Islet of Langerhans (tissue), 1 donor: ENCODE measurements at regions not wholly inside any gene's neighbourhood (a gene's known extent, or its start where the extent isn't known, plus 50 kb on each side); places are given as distances from the start of the nearest gene placed in this dataset.

Experiments used
- FAIRE-seq: peaks from one replicate; lab custom pipeline; 2011; peaks lifted over from hg19 to GRCh38; lab: Jason Lieb, UNC

DNA sequence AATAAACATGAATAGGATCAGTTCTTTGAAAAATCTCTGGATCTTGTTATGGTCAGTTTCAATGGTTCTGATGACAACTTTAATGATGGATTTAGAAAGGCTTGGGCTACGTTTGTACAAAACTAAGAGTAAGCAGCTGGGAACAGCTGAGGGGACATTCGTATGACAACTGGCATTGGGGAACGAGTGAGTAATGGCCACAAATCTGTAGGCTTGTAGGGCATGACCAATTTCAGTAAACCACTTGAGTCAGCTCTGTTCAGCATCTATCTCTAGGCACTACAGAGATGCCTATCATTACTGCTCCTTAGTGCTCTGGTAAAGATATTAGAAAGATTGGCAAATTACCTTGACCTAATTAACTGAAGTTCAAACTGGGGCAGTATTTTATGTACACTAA lies 1375.6 kb downstream of the EPHA7 start:
- no peak for FAIRE-seq

DNA sequence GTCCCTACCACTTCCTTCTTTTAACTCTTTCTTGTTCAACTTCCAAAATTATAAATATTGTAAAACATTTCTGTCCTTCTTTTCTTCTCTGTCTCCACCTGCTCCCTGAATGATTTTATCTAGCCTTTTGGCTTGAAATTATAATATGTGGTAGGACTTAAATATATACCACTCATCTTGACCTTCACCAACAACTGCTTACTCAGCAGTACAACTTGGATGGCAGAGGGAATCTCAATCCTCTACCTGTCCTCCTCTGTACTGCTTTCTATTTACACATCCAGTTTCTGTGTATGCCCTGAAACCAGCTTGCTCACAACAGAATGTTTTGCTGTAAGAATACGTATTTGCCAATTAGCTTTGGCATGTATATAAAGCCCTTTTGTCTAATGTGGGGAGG lies 1392.5 kb downstream of the EPHA7 start:
- no peak for FAIRE-seq

DNA sequence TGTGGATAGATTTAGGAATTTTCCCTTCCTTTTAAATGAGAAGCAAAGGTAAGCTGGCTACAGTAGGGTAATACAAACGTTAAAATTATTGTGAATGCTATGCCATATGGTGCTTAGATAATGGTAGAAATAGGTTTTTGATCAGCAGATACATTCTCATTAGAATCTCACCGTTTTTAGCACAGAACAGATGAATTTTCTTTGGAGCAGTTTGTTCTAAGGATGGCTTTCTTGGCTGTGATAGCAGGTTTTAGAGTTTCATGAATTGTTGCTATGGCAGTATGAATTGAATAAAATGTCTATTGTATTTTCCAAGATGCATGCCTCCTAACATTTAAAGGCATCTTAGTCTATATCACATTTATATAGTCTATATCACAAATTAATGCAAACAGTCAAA lies 1394.5 kb downstream of the EPHA7 start:
- no peak for FAIRE-seq

DNA sequence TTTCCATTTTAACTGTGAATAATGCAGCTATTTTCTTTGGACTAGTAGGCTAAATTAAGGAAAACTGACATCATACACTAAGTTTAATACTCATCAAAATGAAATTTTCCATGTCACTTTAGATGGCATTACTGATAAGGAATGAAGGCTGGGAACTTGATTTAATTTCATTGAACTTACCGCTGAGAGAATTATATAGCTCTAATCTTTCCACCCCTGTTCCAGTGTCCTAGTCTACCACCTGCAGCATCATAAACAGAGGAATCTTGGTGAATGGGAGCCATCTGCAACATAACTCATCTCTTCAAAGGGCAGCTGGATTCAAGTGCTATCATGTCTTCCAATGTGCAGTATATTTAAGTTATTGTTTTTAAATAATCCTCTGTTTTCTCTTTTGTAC lies 1395.2 kb downstream of the EPHA7 start:
- no peak for FAIRE-seq

DNA sequence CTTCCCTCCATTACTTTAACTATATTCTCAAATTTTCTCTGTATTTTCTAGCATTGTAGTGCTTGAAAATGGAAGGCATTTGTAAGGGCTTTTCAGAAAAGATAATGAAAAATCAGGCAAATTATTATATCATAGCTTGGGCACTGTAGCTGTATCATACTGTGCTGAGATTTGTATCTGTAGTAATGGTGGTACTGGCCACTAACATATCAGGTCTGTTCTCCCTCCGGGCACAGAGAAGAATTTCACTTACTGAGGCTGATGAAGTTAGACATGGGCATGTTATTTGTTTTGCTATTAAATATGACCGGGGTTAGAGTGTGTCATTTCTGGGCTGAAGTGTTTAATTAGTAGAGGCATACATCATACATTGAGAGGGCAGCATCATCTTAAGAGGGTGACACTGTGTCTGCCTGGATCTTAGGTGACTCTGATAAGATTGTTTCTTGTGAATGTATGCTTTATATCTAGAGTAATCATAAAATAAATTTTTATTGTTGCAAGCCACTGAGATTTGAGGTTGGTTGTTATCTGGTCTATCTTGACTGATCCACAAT lies 1395.9 kb downstream of the EPHA7 start:
- FAIRE-seq = no peak

DNA sequence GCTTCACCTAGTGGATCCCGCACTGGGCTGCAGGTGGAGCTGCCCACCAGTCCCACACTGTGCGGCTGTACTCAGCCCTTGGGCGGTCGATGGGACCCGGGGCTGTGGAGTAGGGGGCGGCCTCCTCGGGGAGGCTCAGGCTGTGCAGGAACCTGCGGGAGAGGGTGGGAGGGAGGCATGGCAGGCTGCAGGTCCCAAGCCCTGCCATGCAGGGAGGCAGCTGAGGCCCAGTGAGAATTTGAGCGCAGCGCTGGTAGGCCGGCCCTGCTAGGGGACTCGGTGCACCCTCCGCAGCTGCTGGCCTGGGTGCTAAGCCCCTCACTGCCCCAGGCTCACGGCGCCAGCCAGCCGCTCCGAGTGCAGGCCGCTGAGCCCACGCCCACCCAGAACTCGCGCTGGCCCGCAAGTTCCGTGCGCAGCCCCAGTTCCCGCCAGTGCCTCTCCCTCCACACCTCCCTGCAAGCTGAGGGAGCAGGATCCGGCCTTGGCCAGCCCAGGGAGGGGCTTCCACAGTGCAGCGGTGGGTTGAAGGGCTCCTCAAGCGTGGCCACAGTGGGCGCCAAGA lies 1407.6 kb downstream of the EPHA7 start:
- no peak for FAIRE-seq

DNA sequence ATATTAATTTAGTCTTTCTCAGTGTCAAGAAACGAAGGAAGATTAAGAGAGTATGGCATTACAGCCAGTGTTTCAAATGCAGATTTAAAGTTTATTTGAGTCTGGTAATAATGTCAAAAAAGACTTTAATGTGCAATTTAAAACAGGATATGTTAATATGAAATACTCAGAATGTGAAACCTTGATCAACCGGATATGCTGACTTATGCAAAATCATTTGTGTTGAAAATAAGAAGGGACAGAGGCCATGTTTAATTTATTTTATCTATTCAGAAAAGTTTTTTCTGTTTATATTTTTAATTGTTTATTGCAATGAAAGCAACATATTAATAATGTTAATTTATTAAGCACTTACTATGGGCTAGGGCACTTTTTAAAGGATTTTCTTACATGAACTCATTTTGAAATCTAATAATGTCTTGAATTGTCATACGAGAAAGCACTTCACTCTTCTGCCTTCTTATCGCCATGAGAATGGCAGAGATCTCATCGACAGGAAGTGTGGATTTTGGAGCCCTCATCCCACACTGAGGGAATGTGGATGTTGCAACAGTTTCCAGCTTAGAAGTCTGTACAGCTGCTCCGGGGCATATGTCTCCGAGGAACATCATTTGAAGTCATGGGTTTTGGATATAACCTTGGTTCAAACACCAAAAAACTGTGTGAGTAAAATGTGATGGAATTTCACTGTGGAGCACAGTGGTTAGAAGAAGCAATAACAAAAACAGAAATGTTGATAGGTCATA lies 1410.4 kb downstream of the EPHA7 start:
- no peak for FAIRE-seq

DNA sequence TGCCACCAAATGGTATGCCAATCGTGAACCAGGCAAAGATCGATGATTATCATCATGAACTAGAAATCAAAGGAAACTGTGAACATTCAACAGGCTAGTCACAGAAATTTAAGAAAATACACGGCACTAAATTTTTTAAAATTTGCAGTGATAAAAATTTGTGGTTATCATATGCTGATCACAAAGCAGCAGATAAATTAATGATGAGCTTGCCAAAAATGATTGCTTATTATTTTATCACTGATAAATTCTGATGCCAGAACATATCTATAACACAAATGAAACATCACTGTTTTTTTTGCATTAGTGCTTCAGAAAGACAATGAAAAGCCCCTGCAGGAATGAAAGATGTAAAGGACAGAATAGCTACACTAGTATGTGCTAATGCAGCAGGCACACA lies 1413.2 kb upstream of the MAP3K7 start:
- FAIRE-seq = no peak

DNA sequence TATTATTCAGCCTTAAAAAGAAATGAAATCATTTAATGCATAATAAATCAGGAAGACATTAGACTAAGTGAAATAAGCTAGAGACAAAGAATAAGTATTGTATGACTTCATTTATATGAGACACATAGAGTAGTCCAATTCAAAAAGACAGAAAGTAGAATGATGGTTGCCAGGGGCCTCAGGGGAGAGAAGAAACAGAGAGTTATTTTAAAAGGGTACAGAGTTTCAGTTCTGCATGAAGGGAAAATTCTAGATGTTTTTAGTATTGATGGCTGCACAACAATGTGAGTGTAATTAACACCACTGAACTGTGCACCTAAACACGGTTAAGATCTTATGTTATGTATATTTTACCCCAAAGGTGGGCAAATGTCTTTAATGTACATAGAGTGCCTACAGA lies 1407.9 kb upstream of the MAP3K7 start:
- no peak for FAIRE-seq

DNA sequence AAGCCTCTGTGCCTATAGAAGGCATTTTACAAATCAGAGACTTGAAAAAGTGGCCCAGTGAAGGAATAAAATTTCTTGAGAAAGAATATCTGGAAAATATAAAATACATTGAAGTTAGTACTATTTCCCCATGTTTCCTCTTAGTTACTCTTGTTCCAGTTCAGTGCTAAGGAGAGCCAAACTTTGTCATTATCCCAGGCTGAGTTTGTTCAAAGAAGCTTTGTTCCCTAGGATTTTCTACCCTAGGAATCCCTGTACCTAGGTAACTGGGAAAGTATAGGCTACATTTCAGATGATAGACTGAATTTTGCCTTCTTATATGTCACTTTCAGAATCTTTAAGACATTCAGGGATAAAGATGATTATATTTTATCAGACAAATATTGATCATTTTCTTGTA lies 1395.7 kb upstream of the MAP3K7 start:
- FAIRE-seq = no peak

DNA sequence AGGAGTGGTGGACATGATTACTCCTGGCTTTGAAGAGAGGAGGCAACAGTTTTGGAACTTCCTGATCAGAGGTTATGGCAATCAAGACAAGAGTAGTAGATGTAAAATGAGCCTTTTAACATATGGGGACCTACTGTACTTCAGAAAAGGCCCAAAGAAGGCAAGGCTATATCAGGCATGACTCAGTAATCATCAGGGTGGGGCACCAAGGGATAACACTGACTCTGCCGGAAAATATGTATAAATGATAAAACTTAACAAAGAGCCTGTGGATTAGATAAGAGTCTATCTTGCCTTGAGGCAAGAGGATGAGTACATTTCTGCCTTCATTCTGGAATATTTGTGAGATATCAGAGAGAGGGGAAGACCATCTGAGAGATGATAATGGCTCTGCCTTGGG lies 1389.9 kb upstream of the MAP3K7 start:
- FAIRE-seq = no peak

DNA sequence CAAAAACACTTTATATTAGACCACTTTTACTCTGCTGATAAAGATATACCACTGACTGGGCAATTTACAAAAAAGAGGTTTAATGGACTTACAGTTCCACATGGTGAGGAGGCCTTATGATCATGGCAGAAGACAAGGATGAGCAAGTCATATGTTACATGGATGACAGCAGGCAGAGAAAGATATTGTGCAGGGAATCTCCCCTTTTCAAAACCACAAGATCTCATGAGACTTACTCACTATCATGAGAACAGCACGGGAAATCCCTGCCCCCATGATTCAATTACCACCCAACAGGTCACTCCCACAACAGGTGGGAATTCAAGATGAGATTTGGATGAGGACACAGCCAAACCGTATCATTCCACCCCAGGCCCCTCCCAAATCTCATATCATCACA lies 1383.8 kb upstream of the MAP3K7 start:
- no peak for FAIRE-seq

DNA sequence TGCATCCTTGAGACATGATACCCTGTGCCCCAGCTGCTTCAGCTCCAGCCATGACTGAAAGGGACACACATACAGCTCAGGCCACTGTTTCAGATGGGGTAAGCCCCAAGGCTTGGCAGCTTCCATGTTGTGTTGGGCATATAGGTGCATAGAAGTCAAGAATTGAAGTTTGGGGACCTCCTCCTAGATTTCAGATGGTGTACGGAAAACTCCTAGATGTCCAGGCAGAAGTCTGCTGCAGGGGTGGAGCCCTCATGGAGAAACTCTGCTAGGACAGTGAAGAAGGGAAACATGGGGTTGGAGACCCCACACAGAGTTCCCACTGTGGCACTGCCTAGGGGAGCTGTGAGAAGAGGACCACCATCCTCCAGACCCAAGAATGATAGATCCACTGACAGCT lies 1379.0 kb upstream of the MAP3K7 start:
- no peak for FAIRE-seq

DNA sequence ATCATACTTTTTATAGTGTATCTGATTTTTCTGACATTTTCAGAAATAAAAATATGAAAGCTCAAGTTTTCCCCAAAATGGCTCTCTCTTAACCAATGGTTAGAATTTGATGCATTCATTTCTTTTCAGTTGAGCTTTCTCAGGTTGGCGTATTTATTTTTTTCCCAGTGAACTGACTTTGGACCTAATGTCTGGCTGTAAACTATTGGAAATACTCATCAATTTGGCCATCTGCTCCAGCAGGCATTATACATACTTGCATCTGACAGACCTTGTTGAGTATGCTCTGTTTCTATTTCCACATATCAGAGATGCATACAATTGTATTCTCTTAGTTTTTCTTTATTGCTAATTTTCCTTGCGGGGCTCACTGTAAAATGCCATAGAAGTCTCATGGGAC lies 1374.8 kb upstream of the MAP3K7 start:
- no peak for FAIRE-seq

DNA sequence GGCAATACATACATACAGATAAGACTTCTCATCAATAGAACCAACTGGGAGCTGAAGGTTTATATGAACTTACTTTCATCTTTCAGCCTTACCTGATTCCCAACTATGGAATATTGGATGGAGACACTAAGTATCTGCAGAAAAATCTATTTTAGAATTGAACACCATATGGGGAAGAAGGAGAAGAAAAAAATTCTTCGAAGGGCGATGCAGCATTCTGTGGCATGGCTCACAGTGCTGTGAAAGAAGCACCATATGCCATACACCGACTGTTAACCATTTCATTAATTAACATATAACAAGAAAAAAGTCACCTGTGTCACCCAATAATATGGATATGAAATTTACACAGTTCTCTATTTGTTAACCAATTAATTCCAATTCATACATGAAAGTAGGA lies 1374.4 kb upstream of the MAP3K7 start:
- FAIRE-seq = no peak

DNA sequence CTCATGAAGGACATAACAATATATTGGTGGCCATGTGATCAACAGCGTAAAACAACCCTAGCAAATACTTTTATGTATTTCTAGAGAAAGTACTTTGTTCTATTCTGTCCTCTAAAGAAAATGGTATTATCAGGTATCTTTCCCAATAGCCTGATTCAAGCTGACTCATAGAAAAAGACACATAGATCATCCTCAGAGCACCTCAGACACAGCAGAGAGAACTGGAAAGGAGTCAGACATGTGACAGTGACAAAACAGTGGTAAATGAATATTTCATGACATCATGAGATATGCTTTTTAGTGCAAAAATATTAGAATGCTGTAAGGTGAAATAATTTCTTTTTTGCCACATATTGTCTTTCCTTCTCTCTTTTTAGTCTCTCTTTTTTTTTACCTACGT lies 1355.0 kb upstream of the MAP3K7 start:
- no peak for FAIRE-seq

DNA sequence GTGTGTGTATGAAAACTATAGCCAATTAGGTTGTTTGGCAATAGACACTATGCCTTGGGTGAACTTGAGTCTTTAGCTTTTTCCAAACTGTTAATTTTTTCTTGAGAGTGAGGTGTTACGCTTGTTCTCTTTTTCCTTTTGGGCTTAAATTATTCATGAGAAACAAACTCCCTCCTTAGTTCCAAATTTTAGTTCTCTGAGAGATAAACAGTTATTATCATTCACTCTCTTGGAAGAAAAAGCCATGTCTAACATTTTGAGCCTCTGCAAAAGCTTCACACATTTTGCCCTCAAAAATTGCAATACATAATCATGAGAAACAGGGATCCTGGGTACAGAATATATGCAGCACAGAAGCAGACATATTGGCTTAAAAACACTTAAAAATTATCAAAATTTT lies 1353.9 kb upstream of the MAP3K7 start:
- no peak for FAIRE-seq

DNA sequence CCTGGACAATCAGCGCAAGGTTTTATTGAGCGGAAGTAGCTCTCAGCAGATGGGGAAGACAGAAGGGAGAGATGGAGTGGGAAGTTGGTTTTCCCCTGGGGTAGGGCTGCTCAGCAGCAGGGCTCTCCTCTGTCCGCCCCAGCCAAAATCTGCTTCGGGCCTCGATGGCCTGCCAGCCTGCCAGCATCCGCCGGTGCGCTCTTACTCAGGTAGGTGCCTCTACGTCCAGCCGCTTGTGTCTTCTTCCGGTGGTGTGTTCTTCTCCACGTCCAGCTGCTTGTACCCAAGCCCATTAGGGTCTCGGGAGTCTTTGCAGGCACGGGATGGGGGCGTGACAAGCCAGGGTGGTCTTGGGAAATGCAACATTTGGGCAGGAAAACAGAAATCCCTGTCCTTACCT lies 1340.0 kb upstream of the MAP3K7 start:
- FAIRE-seq = no peak

DNA sequence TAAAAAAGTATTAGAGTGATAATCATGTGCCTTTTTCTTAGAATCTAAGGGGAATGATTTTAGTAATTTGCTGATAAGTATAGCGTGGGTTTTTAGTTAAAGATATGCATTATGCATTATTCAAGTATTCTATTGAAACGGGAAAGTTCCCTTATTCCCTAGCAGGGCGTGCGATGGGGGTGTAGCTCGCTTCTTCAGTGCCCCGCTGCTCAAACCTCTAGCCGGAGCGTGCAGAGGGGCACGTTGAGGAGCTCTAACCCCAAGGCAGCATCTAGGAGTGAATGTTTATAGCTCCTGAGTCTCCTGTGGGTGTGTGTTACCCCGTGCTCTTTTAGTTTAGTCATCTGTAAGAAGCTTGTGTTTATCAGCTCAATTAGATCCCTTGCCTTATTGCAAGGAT lies 1339.5 kb upstream of the MAP3K7 start:
- FAIRE-seq = no peak

DNA sequence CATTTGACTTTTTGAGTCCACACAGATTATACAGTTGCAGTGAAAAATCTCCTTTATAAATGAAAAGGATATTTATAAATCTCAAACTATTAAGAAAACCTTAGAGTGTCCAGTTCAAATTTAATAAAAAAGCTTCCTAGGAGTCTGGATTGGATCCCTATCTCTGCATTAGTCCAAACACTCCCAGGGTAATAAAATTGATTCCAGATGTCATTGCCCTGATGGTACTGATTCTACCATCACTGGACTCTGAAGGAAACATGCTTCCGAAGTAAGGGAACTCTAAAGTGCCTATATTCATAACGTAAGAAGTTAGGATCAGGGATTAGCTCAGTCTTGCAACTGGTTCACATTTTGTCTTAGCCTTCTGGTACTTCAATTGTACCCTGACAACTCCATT lies 1325.1 kb upstream of the MAP3K7 start:
- FAIRE-seq = no peak

DNA sequence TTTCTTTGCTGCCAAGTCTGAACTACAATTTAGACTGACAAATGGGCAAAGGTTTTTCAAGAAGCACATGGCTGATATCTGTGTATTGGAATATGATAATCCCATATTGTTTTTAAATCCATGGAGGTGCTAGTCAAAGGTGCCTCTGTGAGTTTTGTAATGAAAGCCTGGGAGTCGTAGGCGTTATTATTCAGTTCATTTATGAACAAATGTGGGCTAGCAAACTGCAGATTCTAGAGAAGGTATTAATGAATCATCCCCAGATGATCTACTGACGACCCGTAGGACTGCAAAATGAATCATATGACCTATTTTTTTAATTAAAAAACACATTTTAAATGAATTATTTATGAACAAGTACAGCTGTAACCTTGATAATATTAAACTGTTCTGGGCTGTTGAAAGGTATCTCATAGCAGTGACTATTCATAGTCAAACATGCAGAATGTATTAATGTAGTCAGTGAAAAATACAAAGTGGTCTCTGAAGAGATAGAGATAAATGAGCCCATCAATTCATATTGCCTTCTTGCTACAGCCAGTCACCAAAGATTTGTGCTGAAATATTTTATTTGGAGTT lies 1317.8 kb upstream of the MAP3K7 start:
- no peak for FAIRE-seq

DNA sequence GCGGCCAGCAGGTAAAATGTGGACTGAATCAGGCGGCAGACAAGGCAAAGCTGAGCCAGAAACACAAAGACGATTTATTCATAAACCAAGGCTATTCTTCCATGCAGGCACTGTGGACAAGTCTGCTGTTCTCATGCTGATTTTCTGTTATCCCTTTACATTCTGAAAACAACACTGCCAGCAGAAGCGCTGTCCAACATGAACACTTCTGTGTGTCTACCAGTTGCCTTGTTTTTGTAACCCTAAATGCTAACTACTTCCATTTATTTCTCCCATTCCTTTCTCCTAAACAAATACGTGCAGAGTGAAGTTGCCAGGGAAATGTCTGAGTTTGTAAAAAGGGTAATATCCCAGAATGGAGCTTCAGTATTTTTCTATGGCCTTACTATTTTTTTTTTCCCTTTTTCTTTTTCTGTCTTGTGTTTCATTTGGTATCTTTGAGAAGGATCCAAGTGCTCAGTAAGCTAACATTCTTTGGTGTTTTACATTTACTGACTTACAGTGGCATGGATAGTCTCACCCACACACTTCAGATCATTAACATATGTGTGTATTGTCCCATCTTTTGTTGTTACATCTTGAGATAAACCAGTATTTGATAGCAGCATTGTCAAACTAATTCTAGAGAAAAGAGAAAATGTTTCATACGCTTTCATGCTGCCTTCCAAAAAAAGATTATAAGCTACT lies 1308.9 kb upstream of the MAP3K7 start:
- FAIRE-seq = no peak

DNA sequence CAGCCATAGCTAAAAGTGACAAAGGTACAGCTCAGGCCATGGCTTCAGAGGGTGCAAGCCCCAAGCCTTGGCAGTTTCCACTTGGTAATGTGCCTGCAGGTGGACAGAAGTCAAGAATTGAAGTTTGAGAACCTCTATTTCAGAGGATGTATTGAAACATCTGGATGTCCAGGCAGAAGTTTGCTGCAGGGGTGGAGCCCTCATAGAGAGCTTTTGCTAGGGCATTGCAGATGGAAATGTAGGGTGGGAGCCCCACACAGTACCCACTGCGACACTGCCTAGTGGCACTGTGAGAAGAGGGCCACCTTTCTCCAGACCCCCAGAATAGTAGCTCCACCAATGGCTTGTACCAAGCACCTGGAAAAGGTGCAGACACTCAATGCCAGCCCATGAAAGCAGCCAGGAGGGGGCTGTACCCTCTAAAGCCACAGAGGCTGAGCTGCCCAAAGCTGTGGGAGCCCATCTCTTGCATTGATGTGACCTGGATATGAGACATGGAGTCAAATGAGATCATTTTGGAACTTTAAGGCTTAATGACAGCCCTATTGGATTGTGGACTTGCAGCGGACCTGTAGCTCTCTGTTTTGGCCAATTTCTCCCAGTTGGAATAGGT lies 1299.4 kb upstream of the MAP3K7 start:
- FAIRE-seq = no peak
